ENCODE measurements at regions not wholly inside any gene's neighbourhood (a gene's known extent, or its start where the extent isn't known, plus 50 kb on each side); places are given as distances from the start of the nearest gene placed in this dataset.

DNA sequence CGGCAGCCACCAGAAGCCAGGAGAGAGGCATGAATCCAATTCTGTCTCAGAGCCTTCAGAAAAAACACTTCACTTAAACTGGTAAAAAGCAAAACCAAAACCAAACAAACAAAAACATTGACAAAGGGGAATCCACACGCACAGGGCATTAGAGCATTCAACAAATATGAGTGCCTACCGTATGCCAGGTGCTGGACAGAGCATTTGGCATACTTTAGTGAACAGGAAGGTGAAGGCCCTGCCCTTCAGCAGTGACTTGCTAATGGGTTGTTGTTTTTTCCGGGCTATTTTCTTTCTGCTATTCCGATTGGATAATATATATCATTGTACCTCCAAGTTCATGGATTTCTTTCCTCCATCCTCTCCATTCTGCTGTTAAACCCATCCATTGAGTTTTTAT lies 71.7 kb upstream of the RUFY1 start:
- no peaks in the 10 kb centered on the region for H3K36me3 ChIP-seq (ENCODE audit: control insufficient read depth, insufficient read depth, low read length)
- H3K4me1 ChIP-seq (ENCODE audit: control insufficient read depth, insufficient read depth, low read length) = peaks cover 12% of the 10 kb centered on the region
- no peak overlapping the region for H3K27ac ChIP-seq (ENCODE audit: insufficient read depth, low read depth, low read length, poor library complexity, severe bottlenecking)
- no peaks in the 10 kb centered on the region for H3K9me3 ChIP-seq (ENCODE audit: control insufficient read depth, low read length)
- H3K4me3 ChIP-seq (ENCODE audit: insufficient read depth, low read depth, low read length) = no peak overlapping the region
- WGBS, 2 experiments = 95 to 97% methylated on average over 5 of the region's 5 CpGs
- H3K27me3 ChIP-seq (ENCODE audit: control insufficient read depth, insufficient read depth, low read length, poor library complexity, severe bottlenecking) = no peaks in the 10 kb centered on the region

DNA sequence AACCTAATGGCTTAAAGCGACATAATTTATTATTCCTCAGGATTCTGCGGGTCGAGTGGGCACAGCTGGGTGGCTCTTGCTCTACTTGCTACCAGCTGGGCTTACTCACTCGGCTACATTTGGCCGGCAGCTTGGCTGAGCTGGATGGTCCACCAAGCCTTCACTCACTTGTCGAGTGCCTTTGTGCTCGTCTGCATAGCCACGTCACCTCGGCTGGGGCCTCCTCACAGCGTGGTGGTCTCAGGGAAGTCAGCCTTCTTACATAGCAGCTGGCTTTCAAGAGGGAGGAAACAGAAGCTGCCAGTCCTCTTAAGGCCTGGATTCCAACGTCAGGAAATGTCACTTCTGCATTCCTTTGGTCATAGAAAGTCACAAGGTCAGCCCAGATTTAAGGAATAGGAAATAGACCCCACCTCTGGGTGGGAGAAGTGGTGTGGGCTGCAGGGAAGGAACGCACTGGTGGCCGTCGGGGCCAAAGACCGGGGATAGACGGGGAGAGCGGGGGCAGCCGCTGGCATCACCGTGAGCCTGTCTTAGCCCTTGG lies 75.1 kb upstream of the RUFY1 start:
- Histone ChIP-seq H3K36me3 (ENCODE audit: control insufficient read depth, insufficient read depth, low read length) (no peaks in the 10 kb centered on the region), H3K27ac (ENCODE audit: insufficient read depth, low read depth, low read length, poor library complexity, severe bottlenecking) (peak overlapping the region; percentile 44), H3K4me1 (ENCODE audit: control insufficient read depth, insufficient read depth, low read length) (peaks cover 12% of the 10 kb centered on the region), H3K4me3 (ENCODE audit: insufficient read depth, low read depth, low read length) (no peak overlapping the region), H3K27me3 (ENCODE audit: control insufficient read depth, insufficient read depth, low read length, poor library complexity, severe bottlenecking) (no peaks in the 10 kb centered on the region), H3K9me3 (ENCODE audit: control insufficient read depth, low read length) (no peaks in the 10 kb centered on the region)
- 61 to 63% methylated on average over 19 of the region's 19 CpGs for WGBS, 2 experiments

DNA sequence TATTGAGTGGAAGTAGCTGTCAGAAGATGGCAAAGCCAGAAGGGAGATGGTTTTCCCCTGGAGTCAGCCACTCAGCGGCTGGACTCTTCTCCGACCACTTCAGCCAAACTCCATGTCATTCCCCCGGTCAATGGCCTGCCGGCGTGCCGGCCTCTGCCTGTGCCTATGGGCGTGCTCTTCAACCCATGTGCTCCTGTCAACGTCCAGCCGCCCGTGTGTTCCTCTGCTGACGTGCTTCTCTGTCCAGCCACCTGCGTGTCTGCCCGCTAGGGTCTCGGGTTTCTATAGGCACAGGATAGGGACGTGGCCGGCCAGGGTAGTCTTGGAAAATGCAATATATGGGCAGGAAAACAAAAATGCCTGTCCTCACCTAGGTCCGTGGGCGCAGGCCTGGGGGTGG lies 77.7 kb upstream of the RUFY1 start:
- WGBS, 2 experiments = 88 to 90% methylated on average over 18 of the region's 18 CpGs
- no peak overlapping the region for H3K27ac ChIP-seq (ENCODE audit: insufficient read depth, low read depth, low read length, poor library complexity, severe bottlenecking)
- no peaks in the 10 kb centered on the region for H3K9me3 ChIP-seq (ENCODE audit: control insufficient read depth, low read length)

DNA sequence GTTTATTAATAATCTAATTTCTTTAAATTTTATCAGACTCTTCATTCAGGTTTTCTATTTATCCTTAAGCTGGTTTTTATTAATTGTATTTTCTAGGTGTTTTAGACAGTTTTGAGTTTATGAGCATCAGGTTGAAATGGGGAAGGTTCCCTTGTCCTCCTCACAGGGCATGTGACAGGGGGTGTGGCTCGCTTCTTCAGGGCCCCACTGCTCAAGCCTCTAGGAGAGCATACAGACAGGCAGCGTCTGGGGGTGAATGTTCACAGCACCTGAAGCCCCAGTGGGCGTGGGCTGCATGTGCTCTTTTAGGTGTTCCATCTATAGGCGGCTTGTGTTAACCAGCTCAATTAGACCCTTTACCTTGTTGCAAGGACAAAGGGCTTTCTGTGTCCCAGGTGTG lies 78.2 kb upstream of the RUFY1 start:
- Histone ChIP-seq H3K27me3 (ENCODE audit: control insufficient read depth, insufficient read depth, low read length, poor library complexity, severe bottlenecking) (no peaks in the 10 kb centered on the region), H3K27ac (ENCODE audit: insufficient read depth, low read depth, low read length, poor library complexity, severe bottlenecking) (no peak overlapping the region), H3K9me3 (ENCODE audit: control insufficient read depth, low read length) (no peaks in the 10 kb centered on the region), H3K4me3 (ENCODE audit: insufficient read depth, low read depth, low read length) (no peak overlapping the region), H3K36me3 (ENCODE audit: control insufficient read depth, insufficient read depth, low read length) (no peaks in the 10 kb centered on the region), H3K4me1 (ENCODE audit: control insufficient read depth, insufficient read depth, low read length) (peaks cover 12% of the 10 kb centered on the region)
- 68 to 72% methylated on average over 4 of the region's 4 CpGs for WGBS, 2 experiments

More for the DNA sequence above, 77.7 kb upstream of the RUFY1 start:
- Histone ChIP-seq H3K4me1 (ENCODE audit: control insufficient read depth, insufficient read depth, low read length) (peaks cover 12% of the 10 kb centered on the region), H3K4me3 (ENCODE audit: insufficient read depth, low read depth, low read length) (no peak overlapping the region), H3K36me3 (ENCODE audit: control insufficient read depth, insufficient read depth, low read length) (no peaks in the 10 kb centered on the region), H3K27me3 (ENCODE audit: control insufficient read depth, insufficient read depth, low read length, poor library complexity, severe bottlenecking) (no peaks in the 10 kb centered on the region)

DNA sequence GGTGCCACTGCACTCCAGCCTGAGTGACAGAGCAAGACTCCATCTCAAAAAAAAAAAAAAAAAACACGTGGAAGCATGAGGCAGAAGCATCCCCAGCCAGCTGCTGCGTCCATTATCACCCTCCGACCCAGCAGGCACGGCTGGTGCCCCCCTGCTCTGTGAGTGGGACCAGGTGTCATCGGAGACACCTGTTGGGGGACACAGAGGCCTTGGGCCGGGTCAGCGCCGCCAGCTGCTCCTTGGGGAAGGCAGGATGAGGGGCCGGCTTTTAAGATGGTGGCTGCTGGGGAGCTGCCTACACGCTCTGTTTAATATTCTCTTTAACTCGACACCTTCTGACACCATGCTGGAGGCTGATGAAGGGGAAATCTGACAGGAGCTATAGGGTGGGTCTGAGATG lies 80.2 kb upstream of the RUFY1 start:
- H3K36me3 ChIP-seq (ENCODE audit: control insufficient read depth, insufficient read depth, low read length) = no peaks in the 10 kb centered on the region
- WGBS, 2 experiments = 83 to 84% methylated on average over 11 of the region's 11 CpGs
- no peak overlapping the region for H3K27ac ChIP-seq (ENCODE audit: insufficient read depth, low read depth, low read length, poor library complexity, severe bottlenecking)
- no peaks in the 10 kb centered on the region for H3K9me3 ChIP-seq (ENCODE audit: control insufficient read depth, low read length)
- H3K4me3 ChIP-seq (ENCODE audit: insufficient read depth, low read depth, low read length) = no peak overlapping the region
- no peaks in the 10 kb centered on the region for H3K27me3 ChIP-seq (ENCODE audit: control insufficient read depth, insufficient read depth, low read length, poor library complexity, severe bottlenecking)
- peaks cover 5% of the 10 kb centered on the region for H3K4me1 ChIP-seq (ENCODE audit: control insufficient read depth, insufficient read depth, low read length)

DNA sequence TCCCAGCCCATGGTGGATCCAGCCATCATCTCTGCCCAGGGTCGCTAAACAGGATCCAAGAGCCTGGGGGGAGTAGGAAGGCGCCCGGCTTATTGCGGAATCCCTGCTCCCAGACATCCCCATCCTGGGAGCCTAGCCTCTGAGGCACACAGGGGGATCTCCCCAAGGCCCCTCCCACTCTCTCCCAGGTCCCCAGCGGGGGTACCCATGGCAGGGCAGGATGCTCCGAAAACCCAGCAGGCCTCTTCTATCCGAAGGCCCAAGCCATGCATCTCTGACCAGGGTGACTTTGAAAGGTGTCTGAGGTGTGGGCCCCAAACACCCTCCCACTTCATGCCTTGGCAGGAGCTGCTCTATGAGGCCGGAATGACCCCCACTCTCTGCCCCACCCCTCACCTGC lies 81.7 kb upstream of the RUFY1 start:
- H3K27ac ChIP-seq (ENCODE audit: insufficient read depth, low read depth, low read length, poor library complexity, severe bottlenecking) = no peak overlapping the region
- H3K9me3 ChIP-seq (ENCODE audit: control insufficient read depth, low read length) = no peaks in the 10 kb centered on the region
- WGBS, 2 experiments = 70% methylated on average over 8 of the region's 8 CpGs
- no peaks in the 10 kb centered on the region for H3K36me3 ChIP-seq (ENCODE audit: control insufficient read depth, insufficient read depth, low read length)
- H3K4me1 ChIP-seq (ENCODE audit: control insufficient read depth, insufficient read depth, low read length) = no peaks in the 10 kb centered on the region
- no peak overlapping the region for H3K4me3 ChIP-seq (ENCODE audit: insufficient read depth, low read depth, low read length)
- no peaks in the 10 kb centered on the region for H3K27me3 ChIP-seq (ENCODE audit: control insufficient read depth, insufficient read depth, low read length, poor library complexity, severe bottlenecking)

DNA sequence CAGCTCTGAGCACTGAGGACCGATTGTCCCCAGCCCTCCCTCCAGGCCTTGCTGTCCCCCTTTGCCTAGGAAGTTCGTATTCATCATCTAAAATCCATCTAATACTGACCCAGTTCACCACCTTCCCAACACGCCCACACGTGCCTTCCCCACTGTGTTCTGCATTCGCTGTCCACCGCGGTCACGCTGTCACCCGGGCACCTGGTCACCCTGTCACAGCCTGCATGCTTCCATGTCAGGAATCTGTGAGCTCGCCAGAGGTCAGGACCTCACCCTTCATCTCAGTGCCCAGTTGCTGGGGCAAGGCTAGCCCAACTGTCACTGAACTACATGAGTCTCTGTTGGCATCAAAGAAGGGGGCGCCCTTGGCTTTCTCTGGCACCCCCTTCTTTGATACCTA lies 82.9 kb upstream of the RUFY1 start:
- Histone ChIP-seq H3K27ac (ENCODE audit: insufficient read depth, low read depth, low read length, poor library complexity, severe bottlenecking) (no peak overlapping the region), H3K27me3 (ENCODE audit: control insufficient read depth, insufficient read depth, low read length, poor library complexity, severe bottlenecking) (no peaks in the 10 kb centered on the region), H3K4me1 (ENCODE audit: control insufficient read depth, insufficient read depth, low read length) (no peaks in the 10 kb centered on the region), H3K4me3 (ENCODE audit: insufficient read depth, low read depth, low read length) (no peak overlapping the region), H3K36me3 (ENCODE audit: control insufficient read depth, insufficient read depth, low read length) (no peaks in the 10 kb centered on the region), H3K9me3 (ENCODE audit: control insufficient read depth, low read length) (no peaks in the 10 kb centered on the region)
- WGBS, 2 experiments = 90 to 94% methylated on average over 11 of the region's 11 CpGs

DNA sequence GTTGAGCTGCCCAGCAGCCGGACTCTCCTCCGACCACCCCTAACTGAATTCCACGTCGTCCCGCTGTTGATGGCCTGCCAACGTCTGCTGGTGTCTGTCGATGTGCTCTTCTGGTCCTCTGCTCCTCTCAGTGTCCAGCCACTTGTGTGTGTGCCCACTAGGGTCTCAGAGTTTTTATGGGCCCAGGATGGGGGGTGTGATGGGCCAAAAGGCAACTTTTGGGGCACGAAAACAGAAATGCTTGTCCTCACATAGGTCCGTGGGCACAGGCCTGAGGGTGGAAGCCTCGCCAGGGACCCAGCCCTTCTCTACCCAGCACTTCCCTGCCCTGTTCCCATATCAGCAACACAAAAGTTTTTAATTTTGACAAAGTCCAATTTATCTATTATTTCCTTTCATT lies 85.7 kb upstream of the RUFY1 start:
- Histone ChIP-seq H3K9me3 (ENCODE audit: control insufficient read depth, low read length) (no peaks in the 10 kb centered on the region), H3K27ac (ENCODE audit: insufficient read depth, low read depth, low read length, poor library complexity, severe bottlenecking) (no peak overlapping the region), H3K36me3 (ENCODE audit: control insufficient read depth, insufficient read depth, low read length) (no peaks in the 10 kb centered on the region), H3K4me1 (ENCODE audit: control insufficient read depth, insufficient read depth, low read length) (no peaks in the 10 kb centered on the region), H3K27me3 (ENCODE audit: control insufficient read depth, insufficient read depth, low read length, poor library complexity, severe bottlenecking) (no peaks in the 10 kb centered on the region), H3K4me3 (ENCODE audit: insufficient read depth, low read depth, low read length) (no peak overlapping the region)
- WGBS, 2 experiments = 86 to 89% methylated on average over 10 of the region's 10 CpGs

DNA sequence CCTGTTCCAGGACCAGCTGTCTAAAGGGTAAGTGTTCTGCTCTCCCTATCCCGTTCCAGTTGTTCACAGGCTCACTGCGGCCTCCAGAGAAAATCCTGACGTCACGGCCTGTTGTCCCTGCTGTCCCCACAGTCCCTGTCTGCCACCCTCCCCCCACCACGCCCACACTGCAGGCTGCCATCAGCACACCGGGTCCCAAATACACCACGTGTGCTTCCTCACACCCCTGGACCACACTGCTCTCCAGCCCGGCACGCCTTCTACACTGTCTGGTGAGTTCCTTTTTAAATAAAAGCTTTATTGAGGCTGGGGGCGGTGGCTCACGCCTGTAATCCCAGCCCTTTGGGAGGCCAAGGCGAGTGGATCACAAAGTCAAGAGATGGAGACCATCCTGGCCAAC lies 88.3 kb upstream of the RUFY1 start:
- Histone ChIP-seq H3K27ac (ENCODE audit: insufficient read depth, low read depth, low read length, poor library complexity, severe bottlenecking) (no peak overlapping the region), H3K4me1 (ENCODE audit: control insufficient read depth, insufficient read depth, low read length) (no peaks in the 10 kb centered on the region), H3K4me3 (ENCODE audit: insufficient read depth, low read depth, low read length) (no peak overlapping the region), H3K27me3 (ENCODE audit: control insufficient read depth, insufficient read depth, low read length, poor library complexity, severe bottlenecking) (no peaks in the 10 kb centered on the region), H3K36me3 (ENCODE audit: control insufficient read depth, insufficient read depth, low read length) (no peaks in the 10 kb centered on the region), H3K9me3 (ENCODE audit: control insufficient read depth, low read length) (no peaks in the 10 kb centered on the region)
- WGBS, 2 experiments = 82 to 83% methylated on average over 12 of the region's 12 CpGs

DNA sequence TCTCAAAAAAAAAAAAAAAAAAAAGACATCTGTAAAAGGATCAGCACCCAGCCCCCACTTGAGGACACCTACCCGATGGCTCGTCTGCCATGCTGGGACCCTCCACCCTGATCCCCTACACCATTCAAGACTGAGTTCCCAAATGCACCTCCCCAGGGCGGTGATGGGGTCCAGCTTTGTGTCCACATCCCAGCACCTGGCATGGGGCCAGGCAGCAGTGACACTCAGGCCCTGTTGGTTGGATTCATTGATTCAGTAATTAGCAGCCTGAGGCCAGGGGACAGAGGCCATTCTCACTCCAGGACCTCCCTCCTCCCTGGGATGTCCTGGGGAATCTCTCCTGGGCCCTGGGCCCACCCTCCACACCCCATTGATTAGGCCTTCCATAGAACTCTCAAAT lies 88.8 kb upstream of the RUFY1 start:
- WGBS, 2 experiments = 92 to 96% methylated on average over 3 of the region's 3 CpGs
- no peak overlapping the region for H3K27ac ChIP-seq (ENCODE audit: insufficient read depth, low read depth, low read length, poor library complexity, severe bottlenecking)

DNA sequence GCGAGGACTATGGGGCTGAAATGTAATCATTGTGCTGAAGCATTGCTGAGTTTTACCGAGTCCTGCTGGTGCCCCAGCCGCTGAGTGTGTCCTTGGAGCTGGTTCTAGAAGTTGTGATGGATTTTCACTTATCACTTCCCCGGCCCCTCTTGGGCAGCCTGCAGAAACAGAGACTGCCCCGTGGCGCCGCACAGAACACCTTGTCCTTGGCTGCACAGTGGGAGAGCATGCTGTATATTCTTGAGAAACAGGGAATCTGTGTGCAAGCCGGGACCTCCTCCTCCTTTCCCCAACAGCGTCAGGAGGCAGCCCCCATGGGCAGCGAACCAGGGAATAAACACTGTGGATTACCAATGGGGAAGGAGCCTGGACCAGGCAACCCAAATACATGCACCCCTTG lies 90.6 kb upstream of the RUFY1 start:
- no peaks in the 10 kb centered on the region for H3K27me3 ChIP-seq (ENCODE audit: control insufficient read depth, insufficient read depth, low read length, poor library complexity, severe bottlenecking)
- H3K27ac ChIP-seq (ENCODE audit: insufficient read depth, low read depth, low read length, poor library complexity, severe bottlenecking) = no peak overlapping the region
- H3K9me3 ChIP-seq (ENCODE audit: control insufficient read depth, low read length) = peaks cover 4% of the 10 kb centered on the region
- WGBS, 2 experiments = 90 to 91% methylated on average over 10 of the region's 10 CpGs
- no peak overlapping the region for H3K4me3 ChIP-seq (ENCODE audit: insufficient read depth, low read depth, low read length)
- H3K36me3 ChIP-seq (ENCODE audit: control insufficient read depth, insufficient read depth, low read length) = no peaks in the 10 kb centered on the region
- H3K4me1 ChIP-seq (ENCODE audit: control insufficient read depth, insufficient read depth, low read length) = no peaks in the 10 kb centered on the region

More for the DNA sequence above, 88.8 kb upstream of the RUFY1 start:
- H3K4me3 ChIP-seq (ENCODE audit: insufficient read depth, low read depth, low read length) = no peak overlapping the region
- H3K27me3 ChIP-seq (ENCODE audit: control insufficient read depth, insufficient read depth, low read length, poor library complexity, severe bottlenecking) = no peaks in the 10 kb centered on the region
- H3K9me3 ChIP-seq (ENCODE audit: control insufficient read depth, low read length) = no peaks in the 10 kb centered on the region
- no peaks in the 10 kb centered on the region for H3K4me1 ChIP-seq (ENCODE audit: control insufficient read depth, insufficient read depth, low read length)
- no peaks in the 10 kb centered on the region for H3K36me3 ChIP-seq (ENCODE audit: control insufficient read depth, insufficient read depth, low read length)
